Heart left ventricle (tissue), 13 donors: ENCODE measurements at regions not wholly inside any gene's neighbourhood (a gene's known extent, or its start where the extent isn't known, plus 50 kb on each side); places are given as distances from the start of the nearest gene placed in this dataset.

ENCODE experiments used
- POLR2A ChIP-seq, 2 donors: fragments of 450-650 bp; IDR thresholded peaks; one replicate each; pipeline ENCODE4 v1.6.1; 2017; ENCODE audit warnings: antibody characterized with exemption in 2 of 2, mild to moderate bottlenecking in 2 of 2, moderate library complexity in 2 of 2
- TF ChIP-seq, protein P1 (sequence below), 12 donors: fragments of 200-600 bp; sonication (generic) in 4 of 12; IDR thresholded peaks; one replicate each; pipeline versions ENCODE4 v1.5.0 to v1.8.0; 2018 to 2022; ENCODE audit warnings: antibody characterized with exemption in 12 of 12, mild to moderate bottlenecking in 5 of 12
- donor health status: ischemic (EF 13 %, LVEDD 7.1; RV severe dilation, severe dysfunction).
- donor health status: DM: no; HTN: yes; CAD: no.
- donor health status: DM: no; HTN: no; CAD: no.
- donor health status: ischemic (EF 25% LVEDD 6.9; RV normal size, moderate dysfunction).
- donor health status: ischemic (EF 25% LVEDD 5.7; RV mildly dilated, moderate dysfunction).
- donor health status: ischemic (EF 35%, LVEDD 5.7; RV mildly dilated, moderate dysfunction).
- donor health status: nonischemic (EF 11% LVEDD 7.7; RV severe dilation, severe dysfunction).
- donor health status: DM: yes; HTN: yes; CAD: no.
- donor health status: PGD.
- donor health status: ischemic (EF 29% LVEDD 5.4; RV normal size, mild dysfunction).
- donor health status: nonischemic (EF 23%, LVEDD 6.1; RV moderate dilation, normal function).

DNA sequence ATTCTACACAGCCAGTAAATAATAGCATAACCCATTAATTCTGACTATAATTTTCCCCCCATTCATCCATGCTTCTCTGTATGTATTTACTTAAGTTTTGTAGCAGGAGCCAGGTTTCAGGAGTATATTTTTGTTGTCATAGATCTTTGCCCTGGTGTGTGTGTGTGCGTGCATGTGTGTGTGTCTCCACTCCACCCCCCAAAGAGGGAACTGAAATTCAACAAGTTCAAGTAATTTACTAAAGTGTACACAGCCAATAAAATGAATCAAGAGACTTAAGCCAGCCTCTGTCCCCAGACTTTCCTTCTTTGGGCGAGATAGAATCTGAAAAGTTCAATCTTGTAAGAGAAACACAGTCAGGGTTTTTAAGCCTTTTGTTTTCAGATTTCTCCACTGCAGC lies 792.0 kb downstream of the MED13L start:
- TF ChIP-seq POLR2A (IDR thresholded peaks at IDR 0.05) = no peak
- TF ChIP-seq, protein P1, sequence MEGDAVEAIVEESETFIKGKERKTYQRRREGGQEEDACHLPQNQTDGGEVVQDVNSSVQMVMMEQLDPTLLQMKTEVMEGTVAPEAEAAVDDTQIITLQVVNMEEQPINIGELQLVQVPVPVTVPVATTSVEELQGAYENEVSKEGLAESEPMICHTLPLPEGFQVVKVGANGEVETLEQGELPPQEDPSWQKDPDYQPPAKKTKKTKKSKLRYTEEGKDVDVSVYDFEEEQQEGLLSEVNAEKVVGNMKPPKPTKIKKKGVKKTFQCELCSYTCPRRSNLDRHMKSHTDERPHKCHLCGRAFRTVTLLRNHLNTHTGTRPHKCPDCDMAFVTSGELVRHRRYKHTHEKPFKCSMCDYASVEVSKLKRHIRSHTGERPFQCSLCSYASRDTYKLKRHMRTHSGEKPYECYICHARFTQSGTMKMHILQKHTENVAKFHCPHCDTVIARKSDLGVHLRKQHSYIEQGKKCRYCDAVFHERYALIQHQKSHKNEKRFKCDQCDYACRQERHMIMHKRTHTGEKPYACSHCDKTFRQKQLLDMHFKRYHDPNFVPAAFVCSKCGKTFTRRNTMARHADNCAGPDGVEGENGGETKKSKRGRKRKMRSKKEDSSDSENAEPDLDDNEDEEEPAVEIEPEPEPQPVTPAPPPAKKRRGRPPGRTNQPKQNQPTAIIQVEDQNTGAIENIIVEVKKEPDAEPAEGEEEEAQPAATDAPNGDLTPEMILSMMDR (IDR thresholded peaks at IDR 0.05) = no peak
